ENCODE measurements at regions not wholly inside any gene's neighbourhood (a gene's known extent, or its start where the extent isn't known, plus 50 kb on each side); places are given as distances from the start of the nearest gene placed in this dataset.

DNA sequence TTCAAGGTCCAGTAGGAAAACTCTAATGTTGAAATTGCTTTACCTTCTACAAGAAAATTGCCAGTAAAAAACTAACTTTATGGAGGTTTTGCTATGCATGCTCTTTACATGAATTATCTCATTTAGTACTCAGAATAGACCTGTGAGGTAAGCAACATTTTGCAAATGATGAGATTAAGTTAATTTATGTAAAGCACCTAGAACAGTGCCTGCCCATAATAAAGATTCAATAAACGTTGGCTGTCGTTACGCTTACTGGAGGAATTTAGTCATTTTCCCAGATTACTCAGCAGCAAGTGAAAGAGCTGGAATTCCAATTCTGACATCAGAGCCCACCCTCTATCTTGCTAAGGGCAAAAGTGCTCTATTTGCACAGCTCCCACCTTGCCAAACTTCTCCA is 69.4 kb upstream of the ARID1B start:
- H3K9me3 Mint-ChIP-seq (ENCODE audit: unreplicated experiment), result no peaks in the 10 kb centered on the region
- no peak overlapping the region for H3K4me3 Mint-ChIP-seq (ENCODE audit: unreplicated experiment)
- peaks cover 2% of the 10 kb centered on the region for H3K27me3 Mint-ChIP-seq (ENCODE audit: unreplicated experiment)
- no peak overlapping the region for H3K27ac Mint-ChIP-seq (ENCODE audit: unreplicated experiment)
- H3K36me3 Mint-ChIP-seq (ENCODE audit: unreplicated experiment), result no peaks in the 10 kb centered on the region
- no peaks in the 10 kb centered on the region for H3K4me1 Mint-ChIP-seq (ENCODE audit: low read depth, unreplicated experiment)
- TF ChIP-seq, protein P1, sequence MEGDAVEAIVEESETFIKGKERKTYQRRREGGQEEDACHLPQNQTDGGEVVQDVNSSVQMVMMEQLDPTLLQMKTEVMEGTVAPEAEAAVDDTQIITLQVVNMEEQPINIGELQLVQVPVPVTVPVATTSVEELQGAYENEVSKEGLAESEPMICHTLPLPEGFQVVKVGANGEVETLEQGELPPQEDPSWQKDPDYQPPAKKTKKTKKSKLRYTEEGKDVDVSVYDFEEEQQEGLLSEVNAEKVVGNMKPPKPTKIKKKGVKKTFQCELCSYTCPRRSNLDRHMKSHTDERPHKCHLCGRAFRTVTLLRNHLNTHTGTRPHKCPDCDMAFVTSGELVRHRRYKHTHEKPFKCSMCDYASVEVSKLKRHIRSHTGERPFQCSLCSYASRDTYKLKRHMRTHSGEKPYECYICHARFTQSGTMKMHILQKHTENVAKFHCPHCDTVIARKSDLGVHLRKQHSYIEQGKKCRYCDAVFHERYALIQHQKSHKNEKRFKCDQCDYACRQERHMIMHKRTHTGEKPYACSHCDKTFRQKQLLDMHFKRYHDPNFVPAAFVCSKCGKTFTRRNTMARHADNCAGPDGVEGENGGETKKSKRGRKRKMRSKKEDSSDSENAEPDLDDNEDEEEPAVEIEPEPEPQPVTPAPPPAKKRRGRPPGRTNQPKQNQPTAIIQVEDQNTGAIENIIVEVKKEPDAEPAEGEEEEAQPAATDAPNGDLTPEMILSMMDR (IDR thresholded peaks at IDR 0.05; ENCODE audit: partially characterized antibody, unreplicated experiment), result no peak
- no peak for DNase-seq

GRCh38 chr6:156703719-156704118 is 73.5 kb upstream of the ARID1B start:
- Mint-ChIP-seq H3K27me3 (ENCODE audit: unreplicated experiment) (peaks cover 2% of the 10 kb centered on the region), H3K4me1 (ENCODE audit: low read depth, unreplicated experiment) (peaks cover 1% of the 10 kb centered on the region), H3K27ac (ENCODE audit: unreplicated experiment) (no peak overlapping the region), H3K36me3 (ENCODE audit: unreplicated experiment) (no peaks in the 10 kb centered on the region), H3K9me3 (ENCODE audit: unreplicated experiment) (no peaks in the 10 kb centered on the region), H3K4me3 (ENCODE audit: unreplicated experiment) (no peak overlapping the region)
- TF ChIP-seq, protein P1 (IDR thresholded peaks at IDR 0.05; ENCODE audit: partially characterized antibody, unreplicated experiment), result no peak
- DNase-seq, result no peak

- no peak overlapping the region for H3K4me3 Mint-ChIP-seq (ENCODE audit: unreplicated experiment)
- TF ChIP-seq, protein P1 (IDR thresholded peaks at IDR 0.05; ENCODE audit: partially characterized antibody, unreplicated experiment), result no peak
- H3K36me3 Mint-ChIP-seq (ENCODE audit: unreplicated experiment), result no peaks in the 10 kb centered on the region
- no peak for DNase-seq
- H3K9me3 Mint-ChIP-seq (ENCODE audit: unreplicated experiment), result no peaks in the 10 kb centered on the region
- no peak overlapping the region for H3K27ac Mint-ChIP-seq (ENCODE audit: unreplicated experiment)
- H3K4me1 Mint-ChIP-seq (ENCODE audit: low read depth, unreplicated experiment), result peaks cover 10% of the 10 kb centered on the region
- peaks cover under 1% of the 10 kb centered on the region for H3K27me3 Mint-ChIP-seq (ENCODE audit: unreplicated experiment)
Observed at GRCh38 chr6:156701966-156702365, 75.2 kb upstream of the ARID1B start.

- peaks cover 10% of the 10 kb centered on the region for H3K4me1 Mint-ChIP-seq (ENCODE audit: low read depth, unreplicated experiment)
- H3K9me3 Mint-ChIP-seq (ENCODE audit: unreplicated experiment), result no peaks in the 10 kb centered on the region
- no peaks in the 10 kb centered on the region for H3K36me3 Mint-ChIP-seq (ENCODE audit: unreplicated experiment)
- no peak overlapping the region for H3K27ac Mint-ChIP-seq (ENCODE audit: unreplicated experiment)
- no peak for DNase-seq
- H3K4me3 Mint-ChIP-seq (ENCODE audit: unreplicated experiment), result no peak overlapping the region
- H3K27me3 Mint-ChIP-seq (ENCODE audit: unreplicated experiment), result no peaks in the 10 kb centered on the region
- TF ChIP-seq, protein P1 (IDR thresholded peaks at IDR 0.05; ENCODE audit: partially characterized antibody, unreplicated experiment), result no peak
Observed at GRCh38 chr6:156700440-156701057, 76.6 kb upstream of the ARID1B start.

DNA sequence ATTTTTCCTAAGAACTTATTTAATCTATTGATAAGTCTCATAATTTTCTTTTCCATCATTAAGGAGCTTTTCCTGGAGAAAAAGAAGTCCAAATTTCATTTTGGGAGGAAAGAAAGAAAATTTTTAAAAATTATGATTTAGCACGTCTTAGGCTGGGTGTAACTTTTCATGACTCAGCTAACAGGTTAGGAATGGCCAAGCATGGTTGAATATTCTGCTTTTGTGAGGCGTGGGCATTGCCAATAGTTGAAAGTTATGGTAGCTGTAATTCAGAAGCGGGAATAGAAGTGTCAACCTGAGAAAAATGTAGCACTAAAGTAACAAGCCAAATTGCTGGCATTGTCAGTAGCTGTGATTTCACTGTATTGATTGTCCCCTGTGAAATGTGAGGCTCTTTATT is 77.2 kb upstream of the ARID1B start:
- Mint-ChIP-seq H3K4me1 (ENCODE audit: low read depth, unreplicated experiment) (peaks cover 10% of the 10 kb centered on the region), H3K27me3 (ENCODE audit: unreplicated experiment) (no peaks in the 10 kb centered on the region), H3K27ac (ENCODE audit: unreplicated experiment) (no peak overlapping the region), H3K4me3 (ENCODE audit: unreplicated experiment) (no peak overlapping the region), H3K9me3 (ENCODE audit: unreplicated experiment) (no peaks in the 10 kb centered on the region), H3K36me3 (ENCODE audit: unreplicated experiment) (no peaks in the 10 kb centered on the region)
- TF ChIP-seq, protein P1 (IDR thresholded peaks at IDR 0.05; ENCODE audit: partially characterized antibody, unreplicated experiment), result no peak
- no peak for DNase-seq
